ENCODE measurements at regions not wholly inside any gene's neighbourhood (a gene's known extent, or its start where the extent isn't known, plus 50 kb on each side); places are given as distances from the start of the nearest gene placed in this dataset.

DNA sequence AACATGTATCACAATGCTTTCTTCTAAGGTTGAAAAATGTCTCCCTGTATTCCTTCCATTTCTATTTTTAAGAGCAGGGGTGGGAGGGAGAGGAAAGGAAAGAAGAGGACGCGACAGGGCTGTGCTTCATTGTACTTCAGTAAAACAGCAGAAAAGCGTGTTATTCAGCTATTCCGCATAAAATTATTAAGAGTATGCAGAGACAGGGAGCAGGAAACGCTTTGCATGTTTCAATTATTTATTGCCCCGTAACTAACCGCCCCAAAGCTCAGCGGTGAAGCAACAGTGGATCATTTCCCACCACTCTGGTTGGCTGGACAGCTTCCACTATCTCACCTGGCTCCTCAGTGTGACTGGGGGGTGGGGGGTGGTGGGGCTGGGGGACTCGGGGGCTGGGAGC is 188.9 kb downstream of the TTLL2 start:
- no peak overlapping the region for H3K9ac ChIP-seq (ENCODE audit: low read length)
- no peak overlapping the region for H3K4me3 ChIP-seq (replicated peaks in 1 of 2; ENCODE audit: low read depth in 1 of 2, low read length in 2 of 2)
- no peaks in the 10 kb centered on the region for H3K79me2 ChIP-seq (ENCODE audit: insufficient read depth, low read length)
- ChIA-PET CTCF (no interaction called here), POLR2A (no interaction called here), RAD21 (ENCODE audit: low non-redundant PET in 1 of 2, low total read pairs in 2 of 2, uncharacterized antibody in 2 of 2, unreplicated experiment in 2 of 2) (no interaction called here)
- BruUV-seq (replicated peaks) = no TSS peak
- no peaks in the 10 kb centered on the region for H4K20me1 ChIP-seq (ENCODE audit: insufficient read depth)
- H3K4me1 ChIP-seq (ENCODE audit: control insufficient read depth in 1 of 2, insufficient read depth in 2 of 2, low read length in 2 of 2) = no peaks in the 10 kb centered on the region
- TF ChIP-seq ZNF274 (IDR thresholded peaks at IDR 0.05; ENCODE audit: low read depth, low read length) = no peak
- TF ChIP-seq RAD21 (IDR thresholded peaks at IDR 0.05; ENCODE audit: low read depth) = no peak
- no peak for TF ChIP-seq POLR2AphosphoS5 (IDR thresholded peaks at IDR 0.05; ENCODE audit: low read depth, low read length)
- TF ChIP-seq EZH2 (IDR thresholded peaks at IDR 0.05) = no peak
- TF ChIP-seq, protein P1, sequence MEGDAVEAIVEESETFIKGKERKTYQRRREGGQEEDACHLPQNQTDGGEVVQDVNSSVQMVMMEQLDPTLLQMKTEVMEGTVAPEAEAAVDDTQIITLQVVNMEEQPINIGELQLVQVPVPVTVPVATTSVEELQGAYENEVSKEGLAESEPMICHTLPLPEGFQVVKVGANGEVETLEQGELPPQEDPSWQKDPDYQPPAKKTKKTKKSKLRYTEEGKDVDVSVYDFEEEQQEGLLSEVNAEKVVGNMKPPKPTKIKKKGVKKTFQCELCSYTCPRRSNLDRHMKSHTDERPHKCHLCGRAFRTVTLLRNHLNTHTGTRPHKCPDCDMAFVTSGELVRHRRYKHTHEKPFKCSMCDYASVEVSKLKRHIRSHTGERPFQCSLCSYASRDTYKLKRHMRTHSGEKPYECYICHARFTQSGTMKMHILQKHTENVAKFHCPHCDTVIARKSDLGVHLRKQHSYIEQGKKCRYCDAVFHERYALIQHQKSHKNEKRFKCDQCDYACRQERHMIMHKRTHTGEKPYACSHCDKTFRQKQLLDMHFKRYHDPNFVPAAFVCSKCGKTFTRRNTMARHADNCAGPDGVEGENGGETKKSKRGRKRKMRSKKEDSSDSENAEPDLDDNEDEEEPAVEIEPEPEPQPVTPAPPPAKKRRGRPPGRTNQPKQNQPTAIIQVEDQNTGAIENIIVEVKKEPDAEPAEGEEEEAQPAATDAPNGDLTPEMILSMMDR (IDR thresholded peaks at IDR 0.05 in 2 of 3, conservative IDR thresholded peaks at IDR 0.05 in 1 of 3; ENCODE audit: borderline replicate concordance in 1 of 3, insufficient read depth in 1 of 3, low read depth in 2 of 3, low read length in 2 of 3) = no peak
- TF ChIP-seq SRF (IDR thresholded peaks at IDR 0.05; ENCODE audit: low read depth) = no peak
- TF ChIP-seq, protein P2, sequence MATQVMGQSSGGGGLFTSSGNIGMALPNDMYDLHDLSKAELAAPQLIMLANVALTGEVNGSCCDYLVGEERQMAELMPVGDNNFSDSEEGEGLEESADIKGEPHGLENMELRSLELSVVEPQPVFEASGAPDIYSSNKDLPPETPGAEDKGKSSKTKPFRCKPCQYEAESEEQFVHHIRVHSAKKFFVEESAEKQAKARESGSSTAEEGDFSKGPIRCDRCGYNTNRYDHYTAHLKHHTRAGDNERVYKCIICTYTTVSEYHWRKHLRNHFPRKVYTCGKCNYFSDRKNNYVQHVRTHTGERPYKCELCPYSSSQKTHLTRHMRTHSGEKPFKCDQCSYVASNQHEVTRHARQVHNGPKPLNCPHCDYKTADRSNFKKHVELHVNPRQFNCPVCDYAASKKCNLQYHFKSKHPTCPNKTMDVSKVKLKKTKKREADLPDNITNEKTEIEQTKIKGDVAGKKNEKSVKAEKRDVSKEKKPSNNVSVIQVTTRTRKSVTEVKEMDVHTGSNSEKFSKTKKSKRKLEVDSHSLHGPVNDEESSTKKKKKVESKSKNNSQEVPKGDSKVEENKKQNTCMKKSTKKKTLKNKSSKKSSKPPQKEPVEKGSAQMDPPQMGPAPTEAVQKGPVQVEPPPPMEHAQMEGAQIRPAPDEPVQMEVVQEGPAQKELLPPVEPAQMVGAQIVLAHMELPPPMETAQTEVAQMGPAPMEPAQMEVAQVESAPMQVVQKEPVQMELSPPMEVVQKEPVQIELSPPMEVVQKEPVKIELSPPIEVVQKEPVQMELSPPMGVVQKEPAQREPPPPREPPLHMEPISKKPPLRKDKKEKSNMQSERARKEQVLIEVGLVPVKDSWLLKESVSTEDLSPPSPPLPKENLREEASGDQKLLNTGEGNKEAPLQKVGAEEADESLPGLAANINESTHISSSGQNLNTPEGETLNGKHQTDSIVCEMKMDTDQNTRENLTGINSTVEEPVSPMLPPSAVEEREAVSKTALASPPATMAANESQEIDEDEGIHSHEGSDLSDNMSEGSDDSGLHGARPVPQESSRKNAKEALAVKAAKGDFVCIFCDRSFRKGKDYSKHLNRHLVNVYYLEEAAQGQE (IDR thresholded peaks at IDR 0.05; ENCODE audit: low read depth) = no peak
- TF ChIP-seq, protein P3, sequence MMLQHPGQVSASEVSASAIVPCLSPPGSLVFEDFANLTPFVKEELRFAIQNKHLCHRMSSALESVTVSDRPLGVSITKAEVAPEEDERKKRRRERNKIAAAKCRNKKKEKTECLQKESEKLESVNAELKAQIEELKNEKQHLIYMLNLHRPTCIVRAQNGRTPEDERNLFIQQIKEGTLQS (IDR thresholded peaks at IDR 0.05) = no peak
- no peak for TF ChIP-seq POLR2A (IDR thresholded peaks at IDR 0.05; ENCODE audit: borderline replicate concordance, extremely low read depth, insufficient read depth, insufficient read length)
- TF ChIP-seq ZFX (IDR thresholded peaks at IDR 0.05) = no peak
- no peak for TF ChIP-seq EGR1 (IDR thresholded peaks at IDR 0.05; ENCODE audit: low read depth)
- no peak overlapping the region for H2AFZ ChIP-seq (ENCODE audit: low read depth, low read length, poor library complexity, severe bottlenecking)
- ATAC-seq = no peak
- no peak for DNase-seq (ENCODE audit: low read depth, low spot score)
- H3K9me3 ChIP-seq (ENCODE audit: control insufficient read depth in 1 of 2, insufficient read depth in 1 of 2, low read depth in 1 of 2, low read length in 2 of 2) = no peaks in the 10 kb centered on the region
- H3K27ac ChIP-seq (ENCODE audit: low read depth, low read length) = no peak overlapping the region
- 0 out of 2 replicates have a peak, but pooled peaks cover 3% of the 10 kb centered on the region for H3K27me3 ChIP-seq (ENCODE audit: insufficient read depth, low read length)
- no peaks in the 10 kb centered on the region for H3K36me3 ChIP-seq (ENCODE audit: control insufficient read depth in 1 of 2, insufficient read depth in 2 of 2, low read length in 2 of 2)
- intact Hi-C loops (cut with micrococcal nuclease) = no loop called here
- H3K4me2 ChIP-seq (ENCODE audit: low read length) = no peak overlapping the region
- no peaks in the 10 kb centered on the region for H3K9me2 ChIP-seq (ENCODE audit: insufficient read depth)

Data from HCT116 (cell line).